HFF-Myc (cell line): ENCODE measurements at regions not wholly inside any gene's neighbourhood (a gene's known extent, or its start where the extent isn't known, plus 50 kb on each side); places are given as distances from the start of the nearest gene placed in this dataset.

ENCODE experiments used
- DNase-seq: peaks from one replicate; pipeline ENCODE4 v3.0.0-alpha.2; 2011; ENCODE audit warnings: low read depth; ENCODE audit errors: extremely low read depth
- H3K4me3 ChIP-seq: replicated peaks from 2 replicates; pipeline ENCODE4 v1.5.1; 2011; ENCODE audit warnings: low read depth, mild to moderate bottlenecking, control low read depth, low read length
- TF ChIP-seq, protein P1 (sequence below): IDR thresholded peaks from 2 replicates; pipeline ENCODE4 v1.5.1; 2012; ENCODE audit warnings: mild to moderate bottlenecking, low read depth, low read length, control low read depth; ENCODE audit errors: missing control alignments

DNA sequence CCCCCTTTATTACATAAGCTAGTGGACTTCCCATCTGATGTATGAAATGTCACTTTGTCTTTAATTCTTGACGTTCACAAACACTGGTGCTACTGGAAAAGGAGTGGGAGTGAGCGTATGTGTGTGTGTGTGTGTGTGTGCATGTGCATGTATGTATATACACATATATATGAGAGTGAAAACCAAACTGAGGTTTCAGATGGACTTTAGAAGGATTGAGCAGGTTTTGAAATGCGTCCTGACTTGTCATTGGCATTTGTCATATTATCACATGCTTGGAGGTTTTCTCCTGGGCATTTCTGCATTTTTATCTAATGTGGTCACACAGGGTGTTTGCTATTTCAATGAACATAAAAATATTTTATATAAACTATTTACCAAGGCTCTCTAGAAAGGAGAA, 1085.9 kb downstream of the BCL11B start:
- no peak for DNase-seq
- TF ChIP-seq, protein P1, sequence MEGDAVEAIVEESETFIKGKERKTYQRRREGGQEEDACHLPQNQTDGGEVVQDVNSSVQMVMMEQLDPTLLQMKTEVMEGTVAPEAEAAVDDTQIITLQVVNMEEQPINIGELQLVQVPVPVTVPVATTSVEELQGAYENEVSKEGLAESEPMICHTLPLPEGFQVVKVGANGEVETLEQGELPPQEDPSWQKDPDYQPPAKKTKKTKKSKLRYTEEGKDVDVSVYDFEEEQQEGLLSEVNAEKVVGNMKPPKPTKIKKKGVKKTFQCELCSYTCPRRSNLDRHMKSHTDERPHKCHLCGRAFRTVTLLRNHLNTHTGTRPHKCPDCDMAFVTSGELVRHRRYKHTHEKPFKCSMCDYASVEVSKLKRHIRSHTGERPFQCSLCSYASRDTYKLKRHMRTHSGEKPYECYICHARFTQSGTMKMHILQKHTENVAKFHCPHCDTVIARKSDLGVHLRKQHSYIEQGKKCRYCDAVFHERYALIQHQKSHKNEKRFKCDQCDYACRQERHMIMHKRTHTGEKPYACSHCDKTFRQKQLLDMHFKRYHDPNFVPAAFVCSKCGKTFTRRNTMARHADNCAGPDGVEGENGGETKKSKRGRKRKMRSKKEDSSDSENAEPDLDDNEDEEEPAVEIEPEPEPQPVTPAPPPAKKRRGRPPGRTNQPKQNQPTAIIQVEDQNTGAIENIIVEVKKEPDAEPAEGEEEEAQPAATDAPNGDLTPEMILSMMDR, result no peak
- H3K4me3 ChIP-seq, result no peak overlapping the region

DNA sequence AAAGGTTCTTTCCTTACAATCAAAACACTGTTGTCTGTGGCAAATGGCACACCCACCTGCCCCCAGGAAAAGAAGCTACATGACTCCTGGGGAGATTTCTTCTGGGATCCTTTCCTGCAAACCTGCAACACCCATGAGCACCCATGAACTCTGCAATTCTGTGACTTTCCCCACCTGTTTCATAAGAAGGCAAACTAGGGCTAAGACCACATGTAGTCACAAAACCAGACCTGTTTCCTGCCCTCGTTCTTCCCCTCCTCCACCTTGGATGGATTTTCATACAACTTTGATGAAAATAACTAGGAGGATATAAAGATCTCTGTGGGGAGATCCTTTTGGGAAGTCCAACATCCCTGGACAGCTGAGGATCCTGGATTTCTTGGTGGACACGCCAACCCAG, 1084.7 kb downstream of the BCL11B start:
- H3K4me3 ChIP-seq, result no peak overlapping the region
- TF ChIP-seq, protein P1, result no peak
- DNase-seq, result no peak

DNA sequence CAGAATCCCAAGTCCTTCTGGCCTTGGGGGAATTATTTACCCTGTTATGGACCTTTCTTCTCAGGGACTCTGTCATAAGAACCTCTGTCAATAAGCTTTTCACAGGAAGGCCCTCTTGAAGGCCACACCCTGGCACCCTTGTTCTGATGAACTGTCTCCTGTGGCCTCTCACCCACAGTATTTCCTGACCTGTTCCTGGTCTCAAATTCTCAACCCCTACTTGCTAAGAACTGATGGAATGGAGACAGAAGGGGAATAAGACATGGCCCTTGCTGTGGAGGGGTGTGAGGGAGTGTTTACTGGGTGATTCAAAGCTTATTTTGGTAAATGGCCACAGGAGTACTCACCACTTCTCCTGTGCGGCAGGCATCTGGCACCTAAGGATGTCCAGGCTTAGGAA, 1082.9 kb downstream of the BCL11B start:
- H3K4me3 ChIP-seq, result no peak overlapping the region
- DNase-seq, result no peak
- TF ChIP-seq, protein P1, result no peak

DNA sequence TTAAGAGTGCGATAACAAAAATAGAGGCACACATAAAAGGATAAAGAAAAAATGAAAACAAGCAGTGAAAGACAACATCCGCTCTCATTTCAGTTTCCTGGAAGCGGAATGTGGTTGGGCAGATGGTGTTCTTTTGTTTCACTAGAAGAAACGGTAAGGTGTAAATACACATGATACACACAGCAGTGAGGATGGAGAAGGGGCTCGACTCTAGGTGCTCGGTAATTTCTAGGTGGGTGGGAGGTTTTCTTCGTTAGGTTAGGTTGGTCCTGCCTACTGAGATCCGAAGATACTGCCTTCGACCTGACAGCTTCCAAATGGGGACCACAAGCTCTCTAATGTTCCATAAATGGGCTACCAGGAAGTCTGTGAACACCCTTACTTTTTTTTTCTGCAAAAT, 1082.5 kb downstream of the BCL11B start:
- TF ChIP-seq, protein P1, result no peak
- no peak overlapping the region for H3K4me3 ChIP-seq

GRCh38 chr14:98189944-98190343, 1082.1 kb downstream of the BCL11B start:
- TF ChIP-seq, protein P1, result no peak
- H3K4me3 ChIP-seq, result no peak overlapping the region
- no peak for DNase-seq

More for the DNA sequence above, 1082.5 kb downstream of the BCL11B start:
- DNase-seq, result no peak

GRCh38 chr14:98192946-98193345, 1079.1 kb downstream of the BCL11B start:
- H3K4me3 ChIP-seq, result no peak overlapping the region
- TF ChIP-seq, protein P1, result no peak
- no peak for DNase-seq

GRCh38 chr14:98194821-98195220, 1077.2 kb downstream of the BCL11B start:
- TF ChIP-seq, protein P1, result no peak
- no peak for DNase-seq
- no peak overlapping the region for H3K4me3 ChIP-seq
